GM18520 (cell line): ENCODE measurements at regions not wholly inside any gene's neighbourhood (a gene's known extent, or its start where the extent isn't known, plus 50 kb on each side); places are given as distances from the start of the nearest gene placed in this dataset.
A peak's percentile ranks its signal among the peaks of the same experiment; 100 is the strongest.

ENCODE experiments used
- ATAC-seq: cut with Tn5 transposase; IDR thresholded peaks from one replicate; pipeline ENCODE4 v1.9.1; 2021; ENCODE audit not compliant: unreplicated experiment

GRCh38 chrX:100217547-100217946, 192.5 kb downstream of the PCDH19 start:
- ATAC-seq: no peak

GRCh38 chrX:100216083-100216482, 194.0 kb downstream of the PCDH19 start:
- ATAC-seq: no peak

- no peak for ATAC-seq
These were observed 202.0 kb downstream of the PCDH19 start for GRCh38 chrX:100208076-100208475.

GRCh38 chrX:100207331-100208024, 202.6 kb downstream of the PCDH19 start:
- peak; percentile 67 for ATAC-seq

- ATAC-seq: no peak
These were observed 205.5 kb downstream of the PCDH19 start for GRCh38 chrX:100204534-100204933.

- ATAC-seq: no peak
These were observed 215.8 kb downstream of the PCDH19 start for GRCh38 chrX:100194082-100194775.
